K562 (cell line): ENCODE measurements at regions not wholly inside any gene's neighbourhood (a gene's known extent, or its start where the extent isn't known, plus 50 kb on each side); places are given as distances from the start of the nearest gene placed in this dataset.

ENCODE experiments used
- BDP1 ChIP-seq: IDR thresholded peaks from 3 replicates; pipeline ENCODE4 v1.6.1; 2011; ENCODE audit not compliant: insufficient read length, insufficient read depth
- BMI1 ChIP-seq: fragments of 150-350 bp; IDR thresholded peaks from 2 replicates; pipeline ENCODE4 v1.6.1; 2014; ENCODE audit warnings: low read length
- CHAMP1 ChIP-seq: fragments of 450-650 bp; IDR thresholded peaks from 2 replicates; pipeline ENCODE4 v1.6.1; 2016; ENCODE audit warnings: mild to moderate bottlenecking
- MTA3 ChIP-seq: fragments of 450-650 bp; formaldehyde crosslinking; IDR thresholded peaks from 2 replicates; pipeline ENCODE4 v1.6.1; 2017; ENCODE audit warnings: mild to moderate bottlenecking, borderline replicate concordance
- NFIC ChIP-seq: fragments of 450-650 bp; IDR thresholded peaks from 2 replicates; pipeline ENCODE4 v1.6.1; 2017; ENCODE audit warnings: mild to moderate bottlenecking, inconsistent platforms
- ZNF407 ChIP-seq: fragments of 450-650 bp; IDR thresholded peaks from 2 replicates; pipeline ENCODE4 v1.6.1; 2016; ENCODE audit warnings: low read depth
- ZNF830 ChIP-seq: fragments of 250-450 bp; sonication (Bioruptor Pico); IDR thresholded peaks from 2 replicates; pipeline ENCODE4 v1.5.0; 2021; ENCODE audit warnings: mild to moderate bottlenecking

GRCh38 chr4:167779864-167780263 lies 312.5 kb upstream of the ANXA10 start (continued):
- TF ChIP-seq BDP1 (no peak), BMI1 (no peak), NFIC (no peak), ZNF407 (no peak), ZNF830 (CRISPR knock-in tag) (no peak), MTA3 (no peak), CHAMP1 (no peak)
